ENCODE measurements at regions not wholly inside any gene's neighbourhood (a gene's known extent, or its start where the extent isn't known, plus 50 kb on each side); places are given as distances from the start of the nearest gene placed in this dataset.
A peak's percentile ranks its signal among the peaks of the same experiment; 100 is the strongest.

- Histone ChIP-seq H3K27ac (ENCODE audit: insufficient read depth, low read length) (no peak overlapping the region), H3K4me1 (ENCODE audit: control insufficient read depth, extremely low read depth, insufficient read depth, low read length) (peaks cover 3% of the 10 kb centered on the region), H2AFZ (ENCODE audit: low read length) (no peak overlapping the region), H4K20me1 (ENCODE audit: control insufficient read depth, extremely low read depth, insufficient read depth, low read length) (no peaks in the 10 kb centered on the region), H3K9ac (ENCODE audit: insufficient read depth, low read length) (no peak overlapping the region), H3K4me2 (ENCODE audit: extremely low read depth, insufficient read depth, low read length) (no peak overlapping the region), H3K79me2 (ENCODE audit: control insufficient read depth, insufficient read depth, low read length) (no peaks in the 10 kb centered on the region), H3K27me3 (ENCODE audit: control insufficient read depth, insufficient read depth, low read length) (no peaks in the 10 kb centered on the region), H3K9me3 (ENCODE audit: control insufficient read depth, insufficient read depth, low read depth, low read length) (no peaks in the 10 kb centered on the region), H3K4me3 (replicated peaks in 1 of 4; ENCODE audit: control extremely low read depth in 1 of 4, insufficient read depth in 1 of 4, low read depth in 3 of 4, low read length in 4 of 4) (no peak overlapping the region), H3K36me3 (ENCODE audit: control insufficient read depth, insufficient read depth, low read length) (no peaks in the 10 kb centered on the region)
- no peak for TF ChIP-seq EZH2 (IDR thresholded peaks at IDR 0.05; ENCODE audit: low read length, missing control alignments)
- TF ChIP-seq CTCF (conservative IDR thresholded peaks at IDR 0.05 in 1 of 2, IDR thresholded peaks at IDR 0.05 in 1 of 2; ENCODE audit: low read depth in 1 of 2, low read length in 2 of 2): no peak
- DNase-seq (ENCODE audit: low read depth in 2 of 2): no peak
Measured at GRCh38 chr7:3241686-3242258, 59.3 kb upstream of the SDK1 start.

- H3K36me3 ChIP-seq (ENCODE audit: control insufficient read depth, insufficient read depth, low read length): no peaks in the 10 kb centered on the region
- H3K4me3 ChIP-seq (replicated peaks in 1 of 4; ENCODE audit: control extremely low read depth in 1 of 4, insufficient read depth in 1 of 4, low read depth in 3 of 4, low read length in 4 of 4): no peak overlapping the region
- H3K79me2 ChIP-seq (ENCODE audit: control insufficient read depth, insufficient read depth, low read length): no peaks in the 10 kb centered on the region
- H3K9me3 ChIP-seq (ENCODE audit: control insufficient read depth, insufficient read depth, low read depth, low read length): no peaks in the 10 kb centered on the region
- no peaks in the 10 kb centered on the region for H3K27me3 ChIP-seq (ENCODE audit: control insufficient read depth, insufficient read depth, low read length)
- no peak overlapping the region for H3K4me2 ChIP-seq (ENCODE audit: extremely low read depth, insufficient read depth, low read length)
- no peak for DNase-seq (ENCODE audit: low read depth in 2 of 2)
- no peak overlapping the region for H3K27ac ChIP-seq (ENCODE audit: insufficient read depth, low read length)
- no peaks in the 10 kb centered on the region for H4K20me1 ChIP-seq (ENCODE audit: control insufficient read depth, extremely low read depth, insufficient read depth, low read length)
- peaks cover 3% of the 10 kb centered on the region for H3K4me1 ChIP-seq (ENCODE audit: control insufficient read depth, extremely low read depth, insufficient read depth, low read length)
- TF ChIP-seq CTCF (conservative IDR thresholded peaks at IDR 0.05 in 1 of 2, IDR thresholded peaks at IDR 0.05 in 1 of 2; ENCODE audit: low read depth in 1 of 2, low read length in 2 of 2) (no peak), EZH2 (IDR thresholded peaks at IDR 0.05; ENCODE audit: low read length, missing control alignments) (no peak)
- no peak overlapping the region for H2AFZ ChIP-seq (ENCODE audit: low read length)
- H3K9ac ChIP-seq (ENCODE audit: insufficient read depth, low read length): no peak overlapping the region
Measured at GRCh38 chr7:3242398-3242972, 58.6 kb upstream of the SDK1 start.

- Histone ChIP-seq H3K27ac (ENCODE audit: insufficient read depth, low read length) (no peak overlapping the region), H3K4me2 (ENCODE audit: extremely low read depth, insufficient read depth, low read length) (no peak overlapping the region), H4K20me1 (ENCODE audit: control insufficient read depth, extremely low read depth, insufficient read depth, low read length) (no peaks in the 10 kb centered on the region), H3K36me3 (ENCODE audit: control insufficient read depth, insufficient read depth, low read length) (no peaks in the 10 kb centered on the region), H3K79me2 (ENCODE audit: control insufficient read depth, insufficient read depth, low read length) (no peaks in the 10 kb centered on the region), H3K4me3 (replicated peaks in 1 of 4; ENCODE audit: control extremely low read depth in 1 of 4, insufficient read depth in 1 of 4, low read depth in 3 of 4, low read length in 4 of 4) (no peak overlapping the region), H3K27me3 (ENCODE audit: control insufficient read depth, insufficient read depth, low read length) (no peaks in the 10 kb centered on the region), H3K9me3 (ENCODE audit: control insufficient read depth, insufficient read depth, low read depth, low read length) (no peaks in the 10 kb centered on the region), H2AFZ (ENCODE audit: low read length) (no peak overlapping the region), H3K9ac (ENCODE audit: insufficient read depth, low read length) (no peak overlapping the region), H3K4me1 (ENCODE audit: control insufficient read depth, extremely low read depth, insufficient read depth, low read length) (peaks cover 3% of the 10 kb centered on the region)
- peak in 1 of 2 donors; percentile 78 for DNase-seq (ENCODE audit: low read depth in 2 of 2)
- TF ChIP-seq EZH2 (IDR thresholded peaks at IDR 0.05; ENCODE audit: low read length, missing control alignments) (no peak), CTCF (conservative IDR thresholded peaks at IDR 0.05 in 1 of 2, IDR thresholded peaks at IDR 0.05 in 1 of 2; ENCODE audit: low read depth in 1 of 2, low read length in 2 of 2) (no peak)
Measured at GRCh38 chr7:3243256-3243655, 57.8 kb upstream of the SDK1 start.

Measured in fibroblast of lung (primary cell).